ENCODE measurements at regions not wholly inside any gene's neighbourhood (a gene's known extent, or its start where the extent isn't known, plus 50 kb on each side); places are given as distances from the start of the nearest gene placed in this dataset.

- no peaks in the 10 kb centered on the region for H3K79me2 ChIP-seq (ENCODE audit: control insufficient read depth, low read length)
- no peaks in the 10 kb centered on the region for H3K9me2 ChIP-seq (replicated peaks; ENCODE audit: control insufficient read depth, low read length)
- H3K4me3 ChIP-seq (ENCODE audit: low read length), result no peak overlapping the region
- no peaks in the 10 kb centered on the region for H3F3A ChIP-seq (ENCODE audit: control insufficient read depth, insufficient read depth)
- no peaks in the 10 kb centered on the region for H4K20me1 ChIP-seq (ENCODE audit: control insufficient read depth, insufficient read depth, low read depth, low read length)
- no peaks in the 10 kb centered on the region for H3K9me3 ChIP-seq (ENCODE audit: control insufficient read depth, insufficient read depth, low read length)
- H3K4me1 ChIP-seq (ENCODE audit: control insufficient read depth, low read length), result no peaks in the 10 kb centered on the region
- H3K4me2 ChIP-seq (ENCODE audit: low read length), result no peak overlapping the region
- H3K27ac ChIP-seq (ENCODE audit: low read depth, low read length), result no peak overlapping the region
- no peaks in the 10 kb centered on the region for H3K36me3 ChIP-seq (ENCODE audit: control insufficient read depth, low read length)
- no peaks in the 10 kb centered on the region for H3K27me3 ChIP-seq (ENCODE audit: control insufficient read depth, low read length)
- TF ChIP-seq CTCF (IDR thresholded peaks at IDR 0.05; ENCODE audit: low read depth, low read length, poor library complexity, severe bottlenecking) (no peak), EZH2phosphoT487 (IDR thresholded peaks at IDR 0.05; ENCODE audit: borderline replicate concordance, low read length) (no peak)
These were observed 545.7 kb downstream of the MCTP2 start for GRCh38 chr15:94777037-94777436.

DNA sequence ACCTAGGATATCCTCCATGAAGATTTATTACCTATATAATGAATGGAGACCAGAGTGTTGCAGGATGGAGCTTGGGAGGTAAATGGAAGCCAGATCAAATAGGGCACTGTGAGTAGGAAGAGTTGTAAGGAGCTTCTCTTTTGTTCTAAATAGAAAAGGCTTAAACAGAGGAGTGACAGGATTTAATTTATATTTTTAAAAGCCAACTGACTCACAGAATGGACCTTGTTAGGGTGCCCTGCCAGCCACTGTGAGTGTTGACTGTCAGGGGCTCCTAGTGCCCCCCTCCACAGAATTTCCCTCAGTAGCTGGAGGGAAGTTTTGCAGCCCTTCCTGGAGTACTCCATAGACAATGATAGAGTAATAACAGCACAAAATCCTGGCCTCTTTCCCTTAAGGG is 547.5 kb downstream of the MCTP2 start:
- Histone ChIP-seq H3K36me3 (ENCODE audit: control insufficient read depth, low read length) (no peaks in the 10 kb centered on the region), H3F3A (ENCODE audit: control insufficient read depth, insufficient read depth) (no peaks in the 10 kb centered on the region), H3K4me3 (ENCODE audit: low read length) (no peak overlapping the region), H3K27me3 (ENCODE audit: control insufficient read depth, low read length) (no peaks in the 10 kb centered on the region), H3K79me2 (ENCODE audit: control insufficient read depth, low read length) (no peaks in the 10 kb centered on the region), H3K4me1 (ENCODE audit: control insufficient read depth, low read length) (no peaks in the 10 kb centered on the region), H3K9me2 (replicated peaks; ENCODE audit: control insufficient read depth, low read length) (no peaks in the 10 kb centered on the region), H4K20me1 (ENCODE audit: control insufficient read depth, insufficient read depth, low read depth, low read length) (no peaks in the 10 kb centered on the region), H3K4me2 (ENCODE audit: low read length) (no peak overlapping the region), H3K27ac (ENCODE audit: low read depth, low read length) (no peak overlapping the region), H3K9me3 (ENCODE audit: control insufficient read depth, insufficient read depth, low read length) (no peaks in the 10 kb centered on the region)
- no peak for TF ChIP-seq EZH2phosphoT487 (IDR thresholded peaks at IDR 0.05; ENCODE audit: borderline replicate concordance, low read length)
- TF ChIP-seq CTCF (IDR thresholded peaks at IDR 0.05; ENCODE audit: low read depth, low read length, poor library complexity, severe bottlenecking), result no peak

DNA sequence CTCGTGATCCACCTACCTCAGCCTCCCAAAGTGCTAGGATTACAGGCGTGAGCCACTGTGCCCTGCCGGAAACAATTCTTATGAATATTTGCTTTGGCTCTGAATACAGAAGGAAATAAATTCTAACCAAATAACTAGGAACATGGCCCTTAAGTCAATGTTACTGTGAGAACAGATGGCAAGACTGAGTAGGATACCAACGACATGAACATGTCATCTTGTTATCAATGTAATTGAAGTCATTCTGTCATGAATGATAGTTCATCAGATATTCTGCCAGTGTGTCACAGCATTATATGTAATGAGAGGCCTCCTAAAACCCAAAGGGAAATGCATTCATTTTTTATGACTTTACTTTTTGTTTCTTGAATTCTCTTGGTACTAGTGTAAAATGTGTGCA is 548.8 kb downstream of the MCTP2 start:
- H3K4me1 ChIP-seq (ENCODE audit: control insufficient read depth, low read length), result no peaks in the 10 kb centered on the region
- H3K79me2 ChIP-seq (ENCODE audit: control insufficient read depth, low read length), result no peaks in the 10 kb centered on the region
- no peak for TF ChIP-seq CTCF (IDR thresholded peaks at IDR 0.05; ENCODE audit: low read depth, low read length, poor library complexity, severe bottlenecking)
- TF ChIP-seq EZH2phosphoT487 (IDR thresholded peaks at IDR 0.05; ENCODE audit: borderline replicate concordance, low read length), result no peak
- H3F3A ChIP-seq (ENCODE audit: control insufficient read depth, insufficient read depth), result no peaks in the 10 kb centered on the region
- no peaks in the 10 kb centered on the region for H3K9me2 ChIP-seq (replicated peaks; ENCODE audit: control insufficient read depth, low read length)
- H4K20me1 ChIP-seq (ENCODE audit: control insufficient read depth, insufficient read depth, low read depth, low read length), result no peaks in the 10 kb centered on the region
- H3K9me3 ChIP-seq (ENCODE audit: control insufficient read depth, insufficient read depth, low read length), result no peaks in the 10 kb centered on the region
- H3K4me2 ChIP-seq (ENCODE audit: low read length), result no peak overlapping the region
- no peak overlapping the region for H3K4me3 ChIP-seq (ENCODE audit: low read length)
- H3K27ac ChIP-seq (ENCODE audit: low read depth, low read length), result no peak overlapping the region
- H3K27me3 ChIP-seq (ENCODE audit: control insufficient read depth, low read length), result no peaks in the 10 kb centered on the region
- H3K36me3 ChIP-seq (ENCODE audit: control insufficient read depth, low read length), result no peaks in the 10 kb centered on the region

- Histone ChIP-seq H3K79me2 (ENCODE audit: control insufficient read depth, low read length) (no peaks in the 10 kb centered on the region), H3F3A (ENCODE audit: control insufficient read depth, insufficient read depth) (no peaks in the 10 kb centered on the region), H4K20me1 (ENCODE audit: control insufficient read depth, insufficient read depth, low read depth, low read length) (no peaks in the 10 kb centered on the region), H3K9me2 (replicated peaks; ENCODE audit: control insufficient read depth, low read length) (no peaks in the 10 kb centered on the region), H3K4me2 (ENCODE audit: low read length) (no peak overlapping the region), H3K27me3 (ENCODE audit: control insufficient read depth, low read length) (no peaks in the 10 kb centered on the region), H3K9me3 (ENCODE audit: control insufficient read depth, insufficient read depth, low read length) (no peaks in the 10 kb centered on the region), H3K27ac (ENCODE audit: low read depth, low read length) (no peak overlapping the region), H3K36me3 (ENCODE audit: control insufficient read depth, low read length) (no peaks in the 10 kb centered on the region), H3K4me1 (ENCODE audit: control insufficient read depth, low read length) (no peaks in the 10 kb centered on the region), H3K4me3 (ENCODE audit: low read length) (no peak overlapping the region)
- TF ChIP-seq CTCF (IDR thresholded peaks at IDR 0.05; ENCODE audit: low read depth, low read length, poor library complexity, severe bottlenecking), result no peak
- TF ChIP-seq EZH2phosphoT487 (IDR thresholded peaks at IDR 0.05; ENCODE audit: borderline replicate concordance, low read length), result no peak
These were observed 553.7 kb downstream of the MCTP2 start for GRCh38 chr15:94785091-94785490.

Measured in DOHH2 (cell line).